Gastrocnemius medialis (tissue), 4 donors: ENCODE measurements at regions not wholly inside any gene's neighbourhood (a gene's known extent, or its start where the extent isn't known, plus 50 kb on each side); places are given as distances from the start of the nearest gene placed in this dataset.

Source experiments
- ATAC-seq, 2 donors: fragments of 150-250 bp; one replicate each; pipeline ENCODE4 v1.9.1; 2016
- DNase-seq, 2 donors: peaks; one replicate each; pipeline ENCODE4 v3.0.0-alpha.2; 2019
- H3K27ac ChIP-seq, 4 donors: fragments of 200-600 bp; sonication (generic); 1 replicate in 1 of 4; 2 replicates in 3 of 4; pipeline ENCODE4 v1.5.1; 2016 to 2018; ENCODE audit warnings: mild to moderate bottlenecking in 2 of 4, moderate library complexity in 1 of 4
- H3K27me3 ChIP-seq, 3 donors: fragments of 200-600 bp; sonication (generic) in 2 of 3; 1 replicate in 1 of 3; 2 replicates in 2 of 3; pipeline versions ENCODE4 v1.5.1 to v1.6.0; 2016 to 2019; ENCODE audit warnings: mild to moderate bottlenecking in 1 of 3, moderate library complexity in 1 of 3
- H3K36me3 ChIP-seq, 2 donors: fragments of 200-600 bp; sonication (generic) in 1 of 2; one replicate each; pipeline ENCODE4 v1.5.1; 2017 to 2018
- H3K4me1 ChIP-seq, 2 donors: fragments of 200-600 bp; sonication (generic) in 1 of 2; one replicate each; pipeline ENCODE4 v1.5.1; 2016 to 2017; ENCODE audit warnings: mild to moderate bottlenecking in 2 of 2
- H3K4me3 ChIP-seq, 4 donors: fragments of 200-600 bp; sonication (generic) in 3 of 4; 1 replicate in 1 of 4; 2 replicates in 3 of 4; pipeline ENCODE4 v1.5.1; 2016 to 2019; ENCODE audit warnings: mild to moderate bottlenecking in 2 of 4
- H3K9me3 ChIP-seq, 3 donors: fragments of 200-600 bp; sonication (generic) in 2 of 3; 1 replicate in 1 of 3; 2 replicates in 2 of 3; pipeline ENCODE4 v1.5.1; 2016 to 2019
- POLR2A ChIP-seq, 2 donors: fragments of 450-650 bp; IDR thresholded peaks; one replicate each; pipeline ENCODE4 v1.6.1; 2017; ENCODE audit warnings: antibody characterized with exemption in 2 of 2, mild to moderate bottlenecking in 2 of 2, moderate library complexity in 2 of 2
- in situ Hi-C, 4 donors: fragments of 200-750 bp; cut with MboI; loops; one replicate each; pipeline versions ENCODE4 v1.15.0 to v1.8.0; 2017; ENCODE audit warnings: low sequenced_read_pairs in 4 of 4
- intact Hi-C: fragments of 100-400 bp; cut with DNase I; formaldehyde crosslinking; loops from one replicate; pipeline ENCODE4 v1.15.1; 2023; ENCODE audit warnings: low total_unique reads
- TF ChIP-seq, protein P1 (sequence below), 5 experiments: fragments of 450-650 bp in 3 of 5; fragments of 200-600 bp in 2 of 5; sonication (generic) in 2 of 5; IDR thresholded peaks in 4 of 5; conservative IDR thresholded peaks in 1 of 5; 1 replicate in 4 of 5; 2 replicates in 1 of 5; pipeline ENCODE4 v1.5.1; 2016 to 2019; ENCODE audit warnings: antibody characterized with exemption in 5 of 5, mild to moderate bottlenecking in 3 of 5, moderate library complexity in 3 of 5

DNA sequence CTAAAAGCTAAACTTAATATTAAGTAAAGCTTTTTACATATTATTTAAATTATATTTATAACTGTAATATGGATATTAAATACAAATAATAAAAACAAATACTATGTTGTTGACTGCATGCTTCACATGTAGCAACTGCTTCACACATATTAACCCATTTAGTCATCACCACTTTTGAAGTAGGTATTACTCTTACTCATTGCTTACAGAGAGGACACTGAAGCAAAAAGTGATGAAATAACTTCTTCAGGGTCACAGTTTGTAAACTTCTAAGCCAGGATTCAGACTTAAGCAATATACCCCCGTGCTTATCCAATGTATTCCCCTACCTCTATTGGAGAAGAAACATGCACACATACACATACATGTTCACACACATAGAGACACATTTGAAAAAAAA, 166.6 kb downstream of the DKK2 start:
- intact Hi-C loops, result no loop called here

GRCh38 chr4:106868381-106869035, 167.6 kb downstream of the DKK2 start:
- in situ Hi-C loops, result no loop called here
- H3K9me3 ChIP-seq, result no peaks in the 10 kb centered on the region
- DNase-seq, result no peak
- no peaks in the 10 kb centered on the region for H3K27me3 ChIP-seq
- no peak for ATAC-seq
- intact Hi-C loops, result no loop called here
- H3K4me3 ChIP-seq, result no peak overlapping the region
- H3K36me3 ChIP-seq, result no peaks in the 10 kb centered on the region
- H3K4me1 ChIP-seq, result no peaks in the 10 kb centered on the region
- H3K27ac ChIP-seq, result no peak overlapping the region
- no peak for TF ChIP-seq POLR2A (IDR thresholded peaks at IDR 0.05)
- TF ChIP-seq, protein P1, sequence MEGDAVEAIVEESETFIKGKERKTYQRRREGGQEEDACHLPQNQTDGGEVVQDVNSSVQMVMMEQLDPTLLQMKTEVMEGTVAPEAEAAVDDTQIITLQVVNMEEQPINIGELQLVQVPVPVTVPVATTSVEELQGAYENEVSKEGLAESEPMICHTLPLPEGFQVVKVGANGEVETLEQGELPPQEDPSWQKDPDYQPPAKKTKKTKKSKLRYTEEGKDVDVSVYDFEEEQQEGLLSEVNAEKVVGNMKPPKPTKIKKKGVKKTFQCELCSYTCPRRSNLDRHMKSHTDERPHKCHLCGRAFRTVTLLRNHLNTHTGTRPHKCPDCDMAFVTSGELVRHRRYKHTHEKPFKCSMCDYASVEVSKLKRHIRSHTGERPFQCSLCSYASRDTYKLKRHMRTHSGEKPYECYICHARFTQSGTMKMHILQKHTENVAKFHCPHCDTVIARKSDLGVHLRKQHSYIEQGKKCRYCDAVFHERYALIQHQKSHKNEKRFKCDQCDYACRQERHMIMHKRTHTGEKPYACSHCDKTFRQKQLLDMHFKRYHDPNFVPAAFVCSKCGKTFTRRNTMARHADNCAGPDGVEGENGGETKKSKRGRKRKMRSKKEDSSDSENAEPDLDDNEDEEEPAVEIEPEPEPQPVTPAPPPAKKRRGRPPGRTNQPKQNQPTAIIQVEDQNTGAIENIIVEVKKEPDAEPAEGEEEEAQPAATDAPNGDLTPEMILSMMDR (IDR thresholded peaks at IDR 0.05 in 4 of 5, conservative IDR thresholded peaks at IDR 0.05 in 1 of 5), result no peak

More for the DNA sequence above, 166.6 kb downstream of the DKK2 start:
- TF ChIP-seq, protein P1 (IDR thresholded peaks at IDR 0.05 in 4 of 5, conservative IDR thresholded peaks at IDR 0.05 in 1 of 5), result no peak
- no peak for TF ChIP-seq POLR2A (IDR thresholded peaks at IDR 0.05)
- Histone ChIP-seq H3K4me3 (no peak overlapping the region), H3K9me3 (no peaks in the 10 kb centered on the region), H3K36me3 (no peaks in the 10 kb centered on the region), H3K27me3 (no peaks in the 10 kb centered on the region), H3K27ac (no peak overlapping the region), H3K4me1 (no peaks in the 10 kb centered on the region)
- ATAC-seq, result no peak
- in situ Hi-C loops, result no loop called here
- no peak for DNase-seq

DNA sequence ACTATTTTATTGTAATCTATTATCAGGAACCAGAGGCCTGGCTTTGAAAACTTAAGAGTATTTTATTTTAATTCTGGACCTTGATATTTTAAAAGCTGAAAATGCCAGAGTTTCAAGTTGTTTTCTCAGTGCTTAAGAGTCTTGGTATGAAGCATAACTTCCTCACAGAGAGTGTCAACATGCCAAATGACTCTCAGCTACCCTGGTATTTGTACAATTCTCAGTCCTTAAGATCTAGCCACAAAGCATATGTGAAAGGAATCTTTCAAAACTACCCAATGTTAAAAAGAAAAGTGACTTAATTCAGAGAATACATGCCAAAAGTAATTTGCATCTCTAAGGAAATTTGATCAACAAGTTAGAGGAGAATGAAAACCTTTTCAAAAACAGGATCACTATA, 171.9 kb downstream of the DKK2 start:
- no peaks in the 10 kb centered on the region for H3K4me1 ChIP-seq
- no peak overlapping the region for H3K27ac ChIP-seq
- H3K27me3 ChIP-seq, result no peaks in the 10 kb centered on the region
- TF ChIP-seq, protein P1 (IDR thresholded peaks at IDR 0.05 in 4 of 5, conservative IDR thresholded peaks at IDR 0.05 in 1 of 5), result no peak
- no peak for TF ChIP-seq POLR2A (IDR thresholded peaks at IDR 0.05)
- no peaks in the 10 kb centered on the region for H3K36me3 ChIP-seq
- no peak for DNase-seq
- intact Hi-C loops (no loop called here), in situ Hi-C loops (no loop called here)
- ATAC-seq, result no peak
- no peaks in the 10 kb centered on the region for H3K9me3 ChIP-seq
- no peak overlapping the region for H3K4me3 ChIP-seq

DNA sequence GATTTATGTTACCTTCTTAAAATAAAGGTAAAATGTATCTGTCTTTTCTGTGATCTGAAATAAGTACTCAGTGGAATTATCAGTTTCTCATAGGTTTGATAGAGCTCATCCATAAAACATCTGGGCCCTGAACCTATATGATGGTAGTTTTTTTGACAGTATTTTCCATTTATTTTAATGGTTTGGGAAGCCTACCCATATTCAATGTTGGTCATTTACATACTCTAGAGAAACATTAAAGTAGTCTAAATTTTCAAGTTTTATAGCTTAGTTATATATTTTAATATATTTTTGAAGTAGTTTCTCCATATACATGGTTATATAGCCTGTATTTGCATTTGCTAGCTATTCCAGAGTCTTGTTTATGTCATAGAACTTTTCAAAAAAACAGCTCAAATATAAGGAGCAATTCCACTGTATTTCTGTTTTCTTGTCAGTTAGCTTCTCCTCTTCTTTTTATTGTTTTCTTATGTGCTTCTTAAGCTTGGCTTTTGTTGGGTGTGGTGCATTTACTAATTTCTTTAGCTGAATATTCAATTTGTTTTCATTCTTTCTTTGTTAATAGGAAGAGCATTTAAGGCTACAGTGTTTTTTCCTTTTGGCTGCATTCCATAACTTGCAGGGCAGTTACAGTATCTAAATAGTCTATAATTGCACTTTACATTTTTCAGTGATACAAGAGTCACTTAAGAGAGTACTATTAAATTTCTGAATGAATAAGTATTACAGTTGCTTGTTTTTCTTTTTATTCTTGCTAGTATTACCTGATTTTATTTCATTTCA, 181.4 kb downstream of the DKK2 start:
- ATAC-seq (no peak), DNase-seq (no peak)
- no peak for TF ChIP-seq POLR2A (IDR thresholded peaks at IDR 0.05)
- TF ChIP-seq, protein P1 (IDR thresholded peaks at IDR 0.05 in 4 of 5, conservative IDR thresholded peaks at IDR 0.05 in 1 of 5), result no peak
- Histone ChIP-seq H3K27me3 (no peaks in the 10 kb centered on the region), H3K9me3 (no peaks in the 10 kb centered on the region), H3K36me3 (no peaks in the 10 kb centered on the region), H3K4me1 (no peaks in the 10 kb centered on the region), H3K4me3 (no peak overlapping the region), H3K27ac (no peak overlapping the region)
- in situ Hi-C loops (no loop called here), intact Hi-C loops (no loop called here)
